GM12892 (cell line): ENCODE measurements at regions not wholly inside any gene's neighbourhood (a gene's known extent, or its start where the extent isn't known, plus 50 kb on each side); places are given as distances from the start of the nearest gene placed in this dataset.

Experiments used
- POLR2A ChIP-seq: IDR thresholded peaks from 2 replicates; pipeline ENCODE4 v1.6.1; 2011; ENCODE audit warnings: low read depth, low read length, control low read depth
- POLR2AphosphoS5 ChIP-seq: IDR thresholded peaks from 2 replicates; pipeline ENCODE4 v1.6.1; 2011; ENCODE audit warnings: low read depth, low read length, control low read depth
- TAF1 ChIP-seq: IDR thresholded peaks from 2 replicates; pipeline ENCODE4 v1.6.1; 2011; ENCODE audit warnings: low read depth, mild to moderate bottlenecking, control low read depth, low read length, borderline replicate concordance

DNA sequence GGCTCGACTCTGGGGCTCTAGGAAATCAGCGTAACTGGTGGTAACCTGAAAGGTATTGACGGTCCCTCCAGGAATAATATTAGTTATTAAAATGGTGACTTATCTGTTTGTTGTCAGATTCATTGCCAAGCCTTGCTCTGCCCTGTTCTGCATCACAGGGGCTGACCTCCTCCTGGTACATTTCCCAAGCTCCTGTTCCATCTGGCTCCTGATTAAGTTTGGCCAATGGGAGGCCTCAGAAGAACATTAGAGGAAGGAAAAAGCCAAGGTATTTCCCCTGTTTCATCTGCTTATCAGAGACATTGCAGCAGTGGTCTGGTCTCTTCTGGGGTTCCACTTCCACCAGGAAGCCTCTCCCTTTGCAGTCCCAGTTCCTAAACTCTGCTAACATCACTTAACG is 527.0 kb downstream of the TNS1 start:
- TF ChIP-seq POLR2A = no peak
- TF ChIP-seq POLR2AphosphoS5 = no peak
- no peak for TF ChIP-seq TAF1
